Activated naive CD4-positive, alpha-beta T cell treated with anti-CD3 and anti-CD28 coated beads, Interleukin-2, amount 50 U/mL, for 72 hours (primary cell): ENCODE measurements at regions not wholly inside any gene's neighbourhood (a gene's known extent, or its start where the extent isn't known, plus 50 kb on each side); places are given as distances from the start of the nearest gene placed in this dataset.
"Not testable (repeated sequence)": the region's sequence is repeated elsewhere in the genome, so short reads cannot be mapped to it uniquely, and the experiment has no call there.

Source experiments
- ATAC-seq, 2 donors: fragments of 150-1000 bp; cut with Tn5 transposase; 2 replicates each; pipeline ENCODE4 v1.10.0; 2021; ENCODE audit warnings: mild to moderate bottlenecking in 2 of 2, moderate library complexity in 2 of 2
- DNase-seq, 2 donors: peaks; one replicate each; pipeline ENCODE4 v3.0.0; 2021 to 2022; ENCODE audit warnings: low spot score in 2 of 2
- H3K27ac Mint-ChIP-seq, 2 donors: one replicate each; pipeline ENCODE4 v1.8.0; 2022; ENCODE audit warnings: mild to moderate bottlenecking in 2 of 2, mixed read lengths in 2 of 2
- H3K36me3 Mint-ChIP-seq, 2 donors: one replicate each; pipeline ENCODE4 v1.8.0; 2022; ENCODE audit warnings: mixed read lengths in 2 of 2
- H3K9me3 Mint-ChIP-seq, 2 donors: one replicate each; pipeline ENCODE4 v1.8.0; 2022; ENCODE audit warnings: mixed read lengths in 2 of 2

GRCh38 chr5:169395136-169395535 lies 94.2 kb upstream of the SLIT3 start:
- ATAC-seq (no peak), DNase-seq (no peak)
- H3K27ac Mint-ChIP-seq = no peak overlapping the region
- H3K9me3 Mint-ChIP-seq = peaks cover 4% of the 10 kb centered on the region in 2 donors
- no peaks in the 10 kb centered on the region for H3K36me3 Mint-ChIP-seq

GRCh38 chr5:169394371-169394770 lies 93.4 kb upstream of the SLIT3 start:
- Mint-ChIP-seq H3K36me3 (no peaks in the 10 kb centered on the region), H3K9me3 (peaks cover 4% of the 10 kb centered on the region in 2 donors), H3K27ac (no peak overlapping the region)
- no peak for DNase-seq
- no peak for ATAC-seq

DNA sequence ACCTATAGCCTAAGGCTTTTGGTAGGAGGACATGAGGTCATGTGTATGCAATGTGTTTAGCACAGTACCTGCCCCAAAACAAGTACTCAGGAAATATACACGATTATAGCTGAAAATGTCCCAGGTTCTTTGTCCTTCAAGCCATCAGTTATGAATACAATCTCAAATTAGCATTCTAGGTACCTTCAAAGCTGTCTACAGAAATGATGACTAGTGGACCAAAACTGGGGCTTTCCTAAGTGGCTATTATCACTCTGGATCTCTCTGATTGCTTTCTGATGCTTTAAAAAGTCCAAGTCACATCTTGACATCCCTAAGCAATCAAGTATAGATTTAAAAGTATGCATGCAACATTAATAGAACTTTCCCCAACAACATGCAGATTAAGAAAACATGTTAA lies 93.0 kb upstream of the SLIT3 start:
- H3K27ac Mint-ChIP-seq = no peak overlapping the region
- no peak for ATAC-seq
- peaks cover 4% of the 10 kb centered on the region in 2 donors for H3K9me3 Mint-ChIP-seq

DNA sequence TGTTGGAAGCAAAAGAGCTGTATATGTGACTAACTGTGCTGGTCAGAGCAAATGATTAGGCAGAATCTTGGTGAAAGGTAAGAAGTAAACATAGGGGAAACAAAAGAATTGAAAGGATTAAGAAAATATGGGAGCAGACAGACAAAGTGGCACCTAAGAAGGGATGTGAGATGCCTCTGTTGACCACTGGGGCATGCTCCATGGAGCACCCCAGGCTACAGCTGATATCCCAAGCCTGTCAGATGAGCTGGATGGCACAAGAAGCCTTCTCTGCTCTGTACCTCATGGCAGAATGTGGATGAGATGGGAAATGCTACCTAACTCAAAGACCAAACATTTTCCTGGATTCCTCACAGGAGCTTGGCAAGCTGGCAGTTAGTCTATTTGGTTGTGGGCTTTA lies 89.3 kb upstream of the SLIT3 start:
- ATAC-seq = no peak
- no peaks in the 10 kb centered on the region for H3K9me3 Mint-ChIP-seq
- no peak for DNase-seq
- H3K36me3 Mint-ChIP-seq = no peaks in the 10 kb centered on the region
- no peak overlapping the region for H3K27ac Mint-ChIP-seq

More for the DNA sequence above, 93.0 kb upstream of the SLIT3 start:
- H3K36me3 Mint-ChIP-seq = no peaks in the 10 kb centered on the region
- DNase-seq = no peak

- H3K27ac Mint-ChIP-seq = no peak overlapping the region
- ATAC-seq (peak in 1 of 2 donors; percentile 24), DNase-seq (no peak)
- no peaks in the 10 kb centered on the region for H3K36me3 Mint-ChIP-seq
- no peaks in the 10 kb centered on the region for H3K9me3 Mint-ChIP-seq
Observed at GRCh38 chr5:169389318-169389717, 88.4 kb upstream of the SLIT3 start.

DNA sequence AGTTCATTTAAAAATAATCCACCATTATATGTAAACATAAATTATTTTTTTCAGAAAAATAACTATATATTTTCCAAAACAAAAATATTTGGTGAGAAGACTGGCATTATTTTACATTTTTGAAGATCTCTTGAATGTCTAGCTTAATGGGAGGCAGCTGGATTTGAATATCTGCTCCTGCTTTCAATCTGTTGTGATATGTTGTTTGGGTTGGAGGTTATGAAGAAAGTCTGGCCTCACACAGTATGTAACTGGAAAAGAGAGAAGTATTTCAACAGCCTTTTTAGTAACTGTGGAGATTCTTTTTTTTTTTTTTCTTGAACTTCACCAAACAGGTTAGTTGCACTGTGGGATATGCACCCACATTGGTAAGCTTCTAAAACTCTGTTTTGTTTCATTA lies 84.7 kb upstream of the SLIT3 start:
- no peaks in the 10 kb centered on the region for H3K9me3 Mint-ChIP-seq
- ATAC-seq = no peak
- no peak overlapping the region for H3K27ac Mint-ChIP-seq
- no peak for DNase-seq
- no peaks in the 10 kb centered on the region for H3K36me3 Mint-ChIP-seq

GRCh38 chr5:169384661-169385060 lies 83.7 kb upstream of the SLIT3 start:
- no peak for ATAC-seq
- no peak for DNase-seq
- Mint-ChIP-seq H3K9me3 (no peaks in the 10 kb centered on the region), H3K36me3 (no peaks in the 10 kb centered on the region), H3K27ac (no peak overlapping the region)

DNA sequence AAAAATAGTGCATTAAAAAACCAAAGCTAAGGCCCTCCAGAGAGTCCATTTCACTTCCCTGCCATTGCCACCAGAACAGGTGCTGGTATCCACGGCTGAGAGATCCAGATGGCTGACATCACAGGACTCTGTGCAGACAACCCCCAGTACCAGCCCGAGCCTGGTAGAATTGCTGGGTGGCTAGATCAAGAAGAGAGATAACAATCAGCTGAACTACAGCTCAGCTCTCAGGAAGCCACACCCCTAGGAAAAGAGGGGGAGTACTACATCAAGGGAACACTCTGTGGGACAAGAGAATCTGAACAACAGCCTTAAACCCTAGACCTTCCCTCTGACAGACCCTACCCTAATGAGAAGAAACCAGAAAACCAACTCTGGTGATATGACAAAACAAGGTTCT lies 73.8 kb upstream of the SLIT3 start:
- no peak for ATAC-seq
- Mint-ChIP-seq H3K9me3 (peaks cover 0 to 7% of the 10 kb centered on the region in 2 donors), H3K27ac (no peak overlapping the region), H3K36me3 (no peaks in the 10 kb centered on the region)
- DNase-seq = no peak

GRCh38 chr5:169374111-169374510 lies 73.2 kb upstream of the SLIT3 start:
- Mint-ChIP-seq H3K36me3 (no peaks in the 10 kb centered on the region), H3K27ac (no peak overlapping the region), H3K9me3 (peaks cover 0 to 7% of the 10 kb centered on the region in 2 donors)
- ATAC-seq (no peak), DNase-seq (no peak)

DNA sequence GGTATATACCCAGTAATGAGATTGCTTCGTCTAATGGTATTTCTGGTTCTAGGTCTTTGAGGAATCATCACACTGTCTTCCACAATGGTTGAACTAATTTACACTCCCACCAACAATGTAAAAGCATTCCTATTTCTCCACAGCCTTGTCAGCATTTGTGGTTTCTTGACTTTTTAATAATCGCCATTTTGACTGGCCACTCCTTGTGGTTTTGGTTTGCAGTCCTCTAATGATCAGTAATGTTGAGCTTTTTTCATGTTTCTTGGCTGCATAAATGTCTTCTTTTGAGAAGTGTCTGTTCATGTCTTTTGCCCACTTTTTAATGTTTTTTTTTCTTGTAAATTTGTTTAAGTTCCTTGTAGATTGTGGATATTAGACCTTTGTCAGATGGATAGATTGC lies 70.9 kb upstream of the SLIT3 start:
- not testable (repeated sequence) for DNase-seq, H3K9me3 Mint-ChIP-seq, H3K36me3 Mint-ChIP-seq, ATAC-seq, H3K27ac Mint-ChIP-seq

GRCh38 chr5:169369130-169369529 lies 68.2 kb upstream of the SLIT3 start:
- Mint-ChIP-seq H3K9me3 (peaks cover 0 to 5% of the 10 kb centered on the region in 2 donors), H3K36me3 (no peaks in the 10 kb centered on the region), H3K27ac (no peak overlapping the region)
- DNase-seq (no peak), ATAC-seq (no peak)

DNA sequence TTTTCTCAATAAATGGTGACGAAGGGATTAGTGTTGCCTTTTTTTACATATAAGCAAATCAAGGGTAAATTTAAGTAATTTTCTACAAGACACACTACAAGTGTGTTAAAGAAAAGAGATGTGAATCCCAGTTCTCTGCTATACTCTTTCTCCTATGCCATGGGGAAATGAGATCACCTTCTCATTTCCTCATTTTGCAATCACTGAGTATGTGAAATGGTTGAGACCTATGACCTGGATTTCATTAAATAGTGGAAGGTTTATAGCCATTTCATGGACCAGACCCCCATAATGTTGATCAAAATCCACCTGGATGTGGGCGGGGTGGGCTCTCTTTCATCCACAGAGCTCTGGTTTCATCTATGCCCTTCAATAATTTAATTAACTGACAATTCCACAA lies 66.9 kb upstream of the SLIT3 start:
- DNase-seq (no peak), ATAC-seq (no peak)
- Mint-ChIP-seq H3K9me3 (peaks cover 0 to 5% of the 10 kb centered on the region in 2 donors), H3K27ac (no peak overlapping the region), H3K36me3 (no peaks in the 10 kb centered on the region)

- ATAC-seq = no peak
- H3K9me3 Mint-ChIP-seq = peaks cover 0 to 3% of the 10 kb centered on the region in 2 donors
- DNase-seq = no peak
- H3K27ac Mint-ChIP-seq = no peak overlapping the region
- no peaks in the 10 kb centered on the region for H3K36me3 Mint-ChIP-seq
Observed at GRCh38 chr5:169357291-169357690, 56.4 kb upstream of the SLIT3 start.

- DNase-seq = no peak
- ATAC-seq = no peak
- H3K9me3 Mint-ChIP-seq = peaks cover 0 to 3% of the 10 kb centered on the region in 2 donors
- no peak overlapping the region for H3K27ac Mint-ChIP-seq
- H3K36me3 Mint-ChIP-seq = no peaks in the 10 kb centered on the region
Observed at GRCh38 chr5:169356811-169357210, 55.9 kb upstream of the SLIT3 start.

DNA sequence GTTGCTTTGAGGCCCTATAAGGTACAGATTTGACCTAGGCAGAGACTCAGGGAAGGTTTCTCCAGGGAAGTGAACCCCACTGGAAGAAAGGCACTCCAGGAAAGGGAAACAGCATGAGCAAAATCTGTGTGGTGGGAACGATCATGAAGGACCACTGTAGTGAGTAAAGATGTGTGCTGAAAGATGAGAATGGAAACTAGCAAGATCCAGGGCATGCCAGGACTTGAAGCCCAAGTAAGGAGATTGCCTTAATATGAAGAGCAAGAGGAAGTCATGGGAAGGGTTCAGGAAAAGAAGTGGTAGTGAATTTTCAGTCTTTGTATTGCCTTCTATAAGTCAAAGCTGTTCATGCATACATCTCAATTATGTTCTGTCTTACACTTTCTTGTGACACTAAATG lies 55.2 kb upstream of the SLIT3 start:
- Mint-ChIP-seq H3K27ac (no peak overlapping the region), H3K9me3 (peaks cover 0 to 3% of the 10 kb centered on the region in 2 donors), H3K36me3 (no peaks in the 10 kb centered on the region)
- DNase-seq (no peak), ATAC-seq (no peak)

DNA sequence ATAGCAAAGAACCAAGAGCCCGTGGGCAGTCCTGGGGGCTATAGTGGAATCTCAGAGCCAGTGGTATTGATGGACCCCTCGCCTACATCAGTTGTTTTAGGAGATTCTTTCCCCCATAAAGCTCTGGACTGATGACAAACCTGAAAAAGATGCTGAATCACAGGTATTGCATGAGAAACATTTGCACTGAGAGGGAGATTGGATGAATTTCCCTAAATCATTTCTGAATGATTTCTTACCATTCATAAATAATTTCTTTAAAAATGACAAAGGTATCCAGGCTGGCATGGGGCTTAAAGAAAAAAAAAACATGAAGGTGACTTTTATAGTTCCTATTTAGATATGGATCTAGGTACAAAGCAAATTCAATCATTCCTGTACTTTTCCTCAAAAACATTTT lies 54.0 kb upstream of the SLIT3 start:
- no peak overlapping the region for H3K27ac Mint-ChIP-seq
- DNase-seq (no peak), ATAC-seq (no peak)
- peaks cover 0 to 1% of the 10 kb centered on the region in 2 donors for H3K9me3 Mint-ChIP-seq
- no peaks in the 10 kb centered on the region for H3K36me3 Mint-ChIP-seq

GRCh38 chr5:169354263-169354662 lies 53.3 kb upstream of the SLIT3 start:
- H3K36me3 Mint-ChIP-seq = no peaks in the 10 kb centered on the region
- no peaks in the 10 kb centered on the region for H3K9me3 Mint-ChIP-seq

GRCh38 chr5:169352901-169353300 lies 52.0 kb upstream of the SLIT3 start:
- Mint-ChIP-seq H3K36me3 (no peaks in the 10 kb centered on the region), H3K27ac (no peak overlapping the region), H3K9me3 (no peaks in the 10 kb centered on the region)
- no peak for ATAC-seq
- DNase-seq = no peak

More at GRCh38 chr5:169354263-169354662, 53.3 kb upstream of the SLIT3 start:
- no peak for DNase-seq
- no peak for ATAC-seq
- H3K27ac Mint-ChIP-seq = no peak overlapping the region

DNA sequence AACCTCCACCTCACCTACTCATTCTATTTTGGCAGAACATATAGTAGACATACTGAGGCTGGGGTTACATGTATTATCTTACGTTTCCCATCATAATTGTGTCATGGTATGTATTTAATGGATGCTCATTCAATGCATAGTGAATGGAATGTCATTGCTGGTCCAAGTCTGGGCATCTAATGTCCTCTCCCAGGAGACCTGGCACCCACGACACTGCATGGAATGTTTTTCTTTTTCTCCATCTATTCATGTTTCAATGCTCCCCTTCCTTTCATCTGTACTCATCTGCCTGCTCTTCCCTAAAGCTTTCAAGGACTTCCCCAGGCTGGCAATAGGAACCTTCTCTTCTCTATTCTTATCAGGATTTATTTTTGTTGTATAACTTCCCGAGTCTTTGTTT lies 50.8 kb upstream of the SLIT3 start:
- ATAC-seq (no peak), DNase-seq (no peak)
- Mint-ChIP-seq H3K27ac (no peak overlapping the region), H3K36me3 (no peaks in the 10 kb centered on the region), H3K9me3 (no peaks in the 10 kb centered on the region)
